Mesenchymal stem cell (in vitro differentiated cells and primary cell): ENCODE measurements at regions not wholly inside any gene's neighbourhood (a gene's known extent, or its start where the extent isn't known, plus 50 kb on each side); places are given as distances from the start of the nearest gene placed in this dataset.

ENCODE experiments used
- DNase-seq: peaks from one replicate; pipeline ENCODE4 v3.0.0-alpha.2; 2013
- H2AFZ ChIP-seq: one replicate; pipeline ENCODE4 v1.6.1; 2013; ENCODE audit warnings: low read depth, mild to moderate bottlenecking, control low read depth, inconsistent platforms, low read length, moderate library complexity
- H2AK5ac ChIP-seq: 2 replicates; pipeline ENCODE4 v1.6.1; 2013; ENCODE audit warnings: low read length, moderate library complexity, mild to moderate bottlenecking, inconsistent platforms; ENCODE audit not compliant: severe bottlenecking
- H2BK120ac ChIP-seq: one replicate; pipeline ENCODE4 v1.6.1; 2013; ENCODE audit warnings: low read depth, mild to moderate bottlenecking, inconsistent platforms, low read length, moderate library complexity
- H2BK12ac ChIP-seq, 2 experiments: one replicate each; pipeline ENCODE4 v1.6.1; 2013; ENCODE audit warnings: inconsistent platforms in 2 of 2, low read length in 2 of 2, mild to moderate bottlenecking in 2 of 2, moderate library complexity in 2 of 2, control low read depth in 1 of 2
- H2BK15ac ChIP-seq: one replicate; pipeline ENCODE4 v1.6.1; 2013; ENCODE audit warnings: mild to moderate bottlenecking, low read depth, inconsistent platforms; ENCODE audit not compliant: poor library complexity, severe bottlenecking
- H2BK5ac ChIP-seq: 2 replicates; pipeline ENCODE4 v1.6.1; 2013; ENCODE audit warnings: low read depth, mild to moderate bottlenecking, low read length, control low read depth, inconsistent platforms; ENCODE audit not compliant: poor library complexity, severe bottlenecking
- H3K14ac ChIP-seq, 2 experiments: one replicate each; pipeline ENCODE4 v1.6.1; 2013; ENCODE audit warnings: inconsistent platforms in 2 of 2, low read length in 2 of 2, control low read depth in 1 of 2, mild to moderate bottlenecking in 1 of 2, moderate library complexity in 1 of 2
- H3K18ac ChIP-seq, 2 experiments: one replicate each; pipeline ENCODE4 v1.6.1; 2013; ENCODE audit warnings: inconsistent platforms in 2 of 2, low read length in 2 of 2, control low read depth in 1 of 2, low read depth in 1 of 2, mild to moderate bottlenecking in 1 of 2
- H3K23ac ChIP-seq, 2 experiments: one replicate each; pipeline ENCODE4 v1.6.1; 2013; ENCODE audit warnings: inconsistent platforms in 2 of 2, low read length in 2 of 2, mild to moderate bottlenecking in 2 of 2, moderate library complexity in 2 of 2, control low read depth in 1 of 2
- H3K27ac ChIP-seq: 2 replicates; pipeline ENCODE4 v1.5.1; 2013; ENCODE audit warnings: mild to moderate bottlenecking, moderate library complexity, low read length, control low read depth, inconsistent platforms; ENCODE audit not compliant: poor library complexity, severe bottlenecking
- H3K27me3 ChIP-seq, 2 experiments: 2 replicates each; pipeline versions ENCODE4 v1.6.1 to v1.7.0; 2013; ENCODE audit warnings: low read length in 2 of 2, mild to moderate bottlenecking in 2 of 2, moderate library complexity in 2 of 2, control low read depth in 1 of 2, inconsistent platforms in 1 of 2; ENCODE audit not compliant: control insufficient read depth in 1 of 2, insufficient read depth in 1 of 2
- H3K36me3 ChIP-seq, 2 experiments: 2 replicates each; pipeline versions ENCODE4 v1.6.1 to v1.7.0; 2013; ENCODE audit warnings: low read length in 2 of 2, control low read depth in 1 of 2, inconsistent platforms in 1 of 2, low read depth in 1 of 2, mild to moderate bottlenecking in 1 of 2; ENCODE audit not compliant: insufficient read depth in 2 of 2, control insufficient read depth in 1 of 2
- H3K4ac ChIP-seq, 2 experiments: one replicate each; pipeline ENCODE4 v1.6.1; 2013; ENCODE audit warnings: inconsistent platforms in 2 of 2, low read length in 2 of 2, mild to moderate bottlenecking in 2 of 2, moderate library complexity in 2 of 2, control low read depth in 1 of 2, low read depth in 1 of 2
- H3K4me1 ChIP-seq: 2 replicates; pipeline ENCODE4 v1.6.1; 2013; ENCODE audit warnings: low read depth, low read length, control low read depth; ENCODE audit not compliant: control insufficient read depth, insufficient read depth
- H3K4me2 ChIP-seq: 2 replicates; pipeline ENCODE4 v1.6.1; 2013; ENCODE audit warnings: low read length, mild to moderate bottlenecking, inconsistent platforms; ENCODE audit not compliant: poor library complexity, severe bottlenecking
- H3K4me3 ChIP-seq, 2 experiments: 2 replicates each; pipeline versions ENCODE4 v1.5.1 to v1.7.0; 2013; ENCODE audit warnings: low read length in 2 of 2, mild to moderate bottlenecking in 2 of 2, control low read depth in 1 of 2, low read depth in 1 of 2; ENCODE audit not compliant: insufficient read depth in 1 of 2
- H3K79me1 ChIP-seq: replicated peaks from 2 replicates; pipeline ENCODE4 v1.6.1; 2013; ENCODE audit warnings: mild to moderate bottlenecking, control low read depth, low read length, inconsistent platforms; ENCODE audit not compliant: poor library complexity, severe bottlenecking
- H3K9ac ChIP-seq: 2 replicates; pipeline ENCODE4 v1.7.0; 2013; ENCODE audit warnings: mild to moderate bottlenecking, low read length, moderate library complexity
- H3K9me3 ChIP-seq: 2 replicates; pipeline ENCODE4 v1.7.0; 2013; ENCODE audit warnings: mild to moderate bottlenecking, low read length; ENCODE audit not compliant: control insufficient read depth
- H4K8ac ChIP-seq: one replicate; pipeline ENCODE4 v1.6.1; 2013; ENCODE audit warnings: inconsistent platforms, mild to moderate bottlenecking, low read length, moderate library complexity
- H4K91ac ChIP-seq: one replicate; pipeline ENCODE4 v1.6.1; 2013; ENCODE audit warnings: mild to moderate bottlenecking, low read length, inconsistent platforms
- WGBS: methylation state at CpG from one replicate; pipeline ENCODE4 v1.1.7; 2013; ENCODE audit warnings: mixed read lengths; 5-methylcytosine and 5-hydroxymethylcytosine counted together

GRCh38 chr5:123690821-123691220, 178.8 kb downstream of the CSNK1G3 start:
- Histone ChIP-seq H2BK120ac (no peak overlapping the region), H2AFZ (no peak overlapping the region), H3K4me3 (no peak overlapping the region), H4K91ac (no peak overlapping the region), H3K4ac (no peak overlapping the region), H3K9me3 (peaks cover 6% of the 10 kb centered on the region), H3K9ac (no peak overlapping the region), H3K79me1 (no peaks in the 10 kb centered on the region), H3K4me1 (no peaks in the 10 kb centered on the region), H3K27ac (no peak overlapping the region), H3K4me2 (no peak overlapping the region), H2AK5ac (no peak overlapping the region), H3K23ac (no peak overlapping the region), H3K27me3 (no peaks in the 10 kb centered on the region), H3K14ac (no peak overlapping the region), H3K36me3 (no peaks in the 10 kb centered on the region), H3K18ac (no peak overlapping the region), H2BK5ac (no peak overlapping the region), H2BK12ac (no peak overlapping the region), H2BK15ac (no peak overlapping the region), H4K8ac (no peak overlapping the region)
- DNase-seq: peak; percentile 34

DNA sequence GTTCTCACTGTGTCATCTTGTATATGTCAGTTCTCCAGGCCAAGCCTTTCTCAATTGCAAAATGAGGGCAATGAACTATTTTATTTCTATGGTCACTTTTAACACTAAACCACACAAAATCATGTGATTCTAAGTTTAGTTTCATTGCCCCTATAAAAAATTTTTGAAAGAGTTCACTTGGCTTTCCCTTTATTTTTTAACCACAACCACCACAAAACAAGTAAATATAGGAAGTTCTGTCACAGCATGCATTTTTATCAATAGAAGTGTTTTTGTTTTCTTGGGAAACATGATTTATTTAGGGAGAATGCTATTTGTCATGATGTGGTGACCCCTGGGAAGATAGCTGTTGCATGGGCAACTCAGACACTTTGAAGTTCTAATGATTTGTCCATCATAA, 169.1 kb downstream of the CSNK1G3 start:
- H3K27ac ChIP-seq: no peak overlapping the region
- H3K9me3 ChIP-seq: peaks cover 27% of the 10 kb centered on the region

GRCh38 chr5:123673107-123673506, 161.1 kb downstream of the CSNK1G3 start:
- no peak overlapping the region for H3K27ac ChIP-seq
- H2BK5ac ChIP-seq: no peak overlapping the region
- H3K27me3 ChIP-seq: no peaks in the 10 kb centered on the region
- H2BK120ac ChIP-seq: no peak overlapping the region
- WGBS: 87% methylated on average over 2 of the region's 2 CpGs
- no peak overlapping the region for H3K14ac ChIP-seq
- H2AFZ ChIP-seq: no peak overlapping the region
- no peak overlapping the region for H3K4me2 ChIP-seq
- H3K4me1 ChIP-seq: no peaks in the 10 kb centered on the region
- H4K91ac ChIP-seq: no peak overlapping the region
- H3K4ac ChIP-seq: peak overlapping the region in 1 of 2 experiments; percentile 24
- peak overlapping the region in 1 of 2 experiments; percentile 46 for H3K18ac ChIP-seq
- no peak for DNase-seq
- no peak overlapping the region for H3K23ac ChIP-seq
- H3K36me3 ChIP-seq: no peaks in the 10 kb centered on the region
- no peak overlapping the region for H4K8ac ChIP-seq
- no peak overlapping the region for H3K9ac ChIP-seq
- no peaks in the 10 kb centered on the region for H3K79me1 ChIP-seq
- no peak overlapping the region for H2BK15ac ChIP-seq
- no peaks in the 10 kb centered on the region for H3K9me3 ChIP-seq
- H2BK12ac ChIP-seq: peak overlapping the region in 1 of 2 experiments; percentile 15
- H3K4me3 ChIP-seq: no peak overlapping the region
- no peak overlapping the region for H2AK5ac ChIP-seq

More for the DNA sequence above, 169.1 kb downstream of the CSNK1G3 start:
- H3K4me3 ChIP-seq: no peak overlapping the region
- DNase-seq: peak; percentile 73
- no peak overlapping the region for H2AFZ ChIP-seq
- no peak overlapping the region for H3K23ac ChIP-seq
- no peak overlapping the region for H2AK5ac ChIP-seq
- no peak overlapping the region for H4K8ac ChIP-seq
- H3K14ac ChIP-seq: no peak overlapping the region
- H2BK120ac ChIP-seq: no peak overlapping the region
- H3K27me3 ChIP-seq: no peaks in the 10 kb centered on the region
- no peak overlapping the region for H4K91ac ChIP-seq
- no peak overlapping the region for H2BK12ac ChIP-seq
- H3K4me2 ChIP-seq: no peak overlapping the region
- no peak overlapping the region for H2BK5ac ChIP-seq
- no peaks in the 10 kb centered on the region for H3K36me3 ChIP-seq
- no peak overlapping the region for H3K4ac ChIP-seq
- no peak overlapping the region for H3K9ac ChIP-seq
- no peaks in the 10 kb centered on the region for H3K4me1 ChIP-seq
- no peak overlapping the region for H2BK15ac ChIP-seq
- no peak overlapping the region for H3K18ac ChIP-seq
- no peaks in the 10 kb centered on the region for H3K79me1 ChIP-seq

- Histone ChIP-seq H4K91ac (no peak overlapping the region), H3K36me3 (no peaks in the 10 kb centered on the region), H3K4me1 (no peaks in the 10 kb centered on the region), H2BK5ac (no peak overlapping the region), H2BK12ac (no peak overlapping the region), H3K23ac (no peak overlapping the region), H3K4me3 (no peak overlapping the region), H3K14ac (no peak overlapping the region), H3K27me3 (no peaks in the 10 kb centered on the region), H2BK15ac (no peak overlapping the region), H3K9ac (no peak overlapping the region), H2AK5ac (no peak overlapping the region), H4K8ac (no peak overlapping the region), H2AFZ (no peak overlapping the region), H3K4ac (no peak overlapping the region), H3K27ac (no peak overlapping the region), H3K79me1 (no peaks in the 10 kb centered on the region), H3K18ac (no peak overlapping the region), H3K9me3 (no peaks in the 10 kb centered on the region), H3K4me2 (no peak overlapping the region), H2BK120ac (no peak overlapping the region)
- no peak for DNase-seq
- no CpG with 5 or more reads among the region's 5 CpGs for WGBS
Observed at GRCh38 chr5:123671711-123672456, 159.9 kb downstream of the CSNK1G3 start.
